ENCODE measurements at regions not wholly inside any gene's neighbourhood (a gene's known extent, or its start where the extent isn't known, plus 50 kb on each side); places are given as distances from the start of the nearest gene placed in this dataset.

- Mint-ChIP-seq H3K27ac (no peak overlapping the region), H3K4me1 (peaks cover 5 to 6% of the 10 kb centered on the region in 2 donors), H3K27me3 (ENCODE audit: low read depth in 2 of 2) (peaks cover 2 to 7% of the 10 kb centered on the region in 2 donors), H3K4me3 (no peak overlapping the region), H3K36me3 (no peaks in the 10 kb centered on the region), H3K9me3 (peaks cover 2 to 10% of the 10 kb centered on the region in 2 donors)
- H3K9me3 ChIP-seq (ENCODE audit: control insufficient read depth, insufficient read depth, low read length) = no peaks in the 10 kb centered on the region
- ATAC-seq (no peak), DNase-seq (no peak)
- H3K4me1 ChIP-seq (ENCODE audit: control insufficient read depth, insufficient read depth, low read length) = no peaks in the 10 kb centered on the region
- H3K36me3 ChIP-seq (ENCODE audit: control insufficient read depth, insufficient read depth, low read length) = no peaks in the 10 kb centered on the region
- H3K27me3 ChIP-seq (ENCODE audit: control insufficient read depth, insufficient read depth, low read length) = no peaks in the 10 kb centered on the region
- H3K4me3 ChIP-seq (ENCODE audit: low read length) = no peak overlapping the region
- intact Hi-C loops (cut with micrococcal nuclease) = no loop called here
- 77% methylated on average over 1 of the region's 2 CpGs for WGBS (ENCODE audit: insufficient coverage)
- TF ChIP-seq, protein P1, sequence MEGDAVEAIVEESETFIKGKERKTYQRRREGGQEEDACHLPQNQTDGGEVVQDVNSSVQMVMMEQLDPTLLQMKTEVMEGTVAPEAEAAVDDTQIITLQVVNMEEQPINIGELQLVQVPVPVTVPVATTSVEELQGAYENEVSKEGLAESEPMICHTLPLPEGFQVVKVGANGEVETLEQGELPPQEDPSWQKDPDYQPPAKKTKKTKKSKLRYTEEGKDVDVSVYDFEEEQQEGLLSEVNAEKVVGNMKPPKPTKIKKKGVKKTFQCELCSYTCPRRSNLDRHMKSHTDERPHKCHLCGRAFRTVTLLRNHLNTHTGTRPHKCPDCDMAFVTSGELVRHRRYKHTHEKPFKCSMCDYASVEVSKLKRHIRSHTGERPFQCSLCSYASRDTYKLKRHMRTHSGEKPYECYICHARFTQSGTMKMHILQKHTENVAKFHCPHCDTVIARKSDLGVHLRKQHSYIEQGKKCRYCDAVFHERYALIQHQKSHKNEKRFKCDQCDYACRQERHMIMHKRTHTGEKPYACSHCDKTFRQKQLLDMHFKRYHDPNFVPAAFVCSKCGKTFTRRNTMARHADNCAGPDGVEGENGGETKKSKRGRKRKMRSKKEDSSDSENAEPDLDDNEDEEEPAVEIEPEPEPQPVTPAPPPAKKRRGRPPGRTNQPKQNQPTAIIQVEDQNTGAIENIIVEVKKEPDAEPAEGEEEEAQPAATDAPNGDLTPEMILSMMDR (IDR thresholded peaks at IDR 0.05) = no peak
- H3K27ac ChIP-seq (ENCODE audit: low read length) = no peak overlapping the region
Measured at GRCh38 chr4:14110407-14110806, 482.9 kb upstream of the BOD1L1 start.

DNA sequence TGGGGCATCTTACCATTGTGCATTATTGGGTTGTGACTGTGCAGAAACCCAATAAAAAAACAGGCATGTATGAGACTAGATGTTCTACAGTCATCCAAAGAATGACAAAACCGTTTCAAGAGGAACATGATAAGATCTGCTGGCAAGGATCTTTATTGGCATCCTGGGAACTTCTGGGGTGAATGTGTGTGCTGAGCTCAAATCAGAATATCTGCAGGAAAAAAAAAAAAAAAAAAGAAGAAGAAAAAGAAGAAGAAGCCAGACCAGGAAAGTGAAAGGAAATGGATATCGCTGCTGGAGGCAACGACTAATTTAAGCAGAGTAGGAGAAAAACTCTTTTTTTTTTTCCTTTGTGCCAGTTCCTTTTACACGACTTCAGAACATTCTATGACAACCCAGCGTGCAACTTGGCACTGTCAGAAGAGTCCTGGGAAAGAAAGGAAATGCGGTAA lies 484.2 kb upstream of the BOD1L1 start:
- Histone ChIP-seq H3K27ac (ENCODE audit: low read length) (no peak overlapping the region), H3K4me3 (ENCODE audit: low read length) (no peak overlapping the region), H3K4me1 (ENCODE audit: control insufficient read depth, insufficient read depth, low read length) (no peaks in the 10 kb centered on the region), H3K9me3 (ENCODE audit: control insufficient read depth, insufficient read depth, low read length) (no peaks in the 10 kb centered on the region), H3K36me3 (ENCODE audit: control insufficient read depth, insufficient read depth, low read length) (no peaks in the 10 kb centered on the region), H3K27me3 (ENCODE audit: control insufficient read depth, insufficient read depth, low read length) (no peaks in the 10 kb centered on the region)
- H3K36me3 Mint-ChIP-seq = no peaks in the 10 kb centered on the region
- H3K27me3 Mint-ChIP-seq (ENCODE audit: low read depth in 2 of 2) = peaks cover 2 to 7% of the 10 kb centered on the region in 2 donors
- DNase-seq (no peak), ATAC-seq (no peak)
- peaks cover 5 to 6% of the 10 kb centered on the region in 2 donors for H3K4me1 Mint-ChIP-seq
- peaks cover 2 to 7% of the 10 kb centered on the region in 2 donors for H3K9me3 Mint-ChIP-seq
- TF ChIP-seq, protein P1 (IDR thresholded peaks at IDR 0.05) = no peak
- intact Hi-C loops (cut with micrococcal nuclease) = no loop called here
- no peak overlapping the region for H3K4me3 Mint-ChIP-seq
- WGBS (ENCODE audit: insufficient coverage) = 8% methylated on average over 5 of the region's 6 CpGs
- H3K27ac Mint-ChIP-seq = no peak overlapping the region

- H3K27me3 ChIP-seq (ENCODE audit: control insufficient read depth, insufficient read depth, low read length) = no peaks in the 10 kb centered on the region
- TF ChIP-seq, protein P1 (IDR thresholded peaks at IDR 0.05) = no peak
- Mint-ChIP-seq H3K4me3 (no peak overlapping the region), H3K27me3 (ENCODE audit: low read depth in 2 of 2) (peaks cover 2 to 7% of the 10 kb centered on the region in 2 donors), H3K4me1 (peaks cover 13 to 14% of the 10 kb centered on the region in 2 donors), H3K9me3 (peaks cover 2 to 7% of the 10 kb centered on the region in 2 donors), H3K36me3 (no peaks in the 10 kb centered on the region), H3K27ac (no peak overlapping the region)
- intact Hi-C loops (cut with micrococcal nuclease) = no loop called here
- ATAC-seq (no peak), DNase-seq (no peak)
- no peak overlapping the region for H3K4me3 ChIP-seq (ENCODE audit: low read length)
- H3K27ac ChIP-seq (ENCODE audit: low read length) = no peak overlapping the region
- no peaks in the 10 kb centered on the region for H3K9me3 ChIP-seq (ENCODE audit: control insufficient read depth, insufficient read depth, low read length)
- 88% methylated on average over 1 of the region's 1 CpG for WGBS (ENCODE audit: insufficient coverage)
- no peaks in the 10 kb centered on the region for H3K4me1 ChIP-seq (ENCODE audit: control insufficient read depth, insufficient read depth, low read length)
- H3K36me3 ChIP-seq (ENCODE audit: control insufficient read depth, insufficient read depth, low read length) = no peaks in the 10 kb centered on the region
Measured at GRCh38 chr4:14115106-14115505, 487.6 kb upstream of the BOD1L1 start.

DNA sequence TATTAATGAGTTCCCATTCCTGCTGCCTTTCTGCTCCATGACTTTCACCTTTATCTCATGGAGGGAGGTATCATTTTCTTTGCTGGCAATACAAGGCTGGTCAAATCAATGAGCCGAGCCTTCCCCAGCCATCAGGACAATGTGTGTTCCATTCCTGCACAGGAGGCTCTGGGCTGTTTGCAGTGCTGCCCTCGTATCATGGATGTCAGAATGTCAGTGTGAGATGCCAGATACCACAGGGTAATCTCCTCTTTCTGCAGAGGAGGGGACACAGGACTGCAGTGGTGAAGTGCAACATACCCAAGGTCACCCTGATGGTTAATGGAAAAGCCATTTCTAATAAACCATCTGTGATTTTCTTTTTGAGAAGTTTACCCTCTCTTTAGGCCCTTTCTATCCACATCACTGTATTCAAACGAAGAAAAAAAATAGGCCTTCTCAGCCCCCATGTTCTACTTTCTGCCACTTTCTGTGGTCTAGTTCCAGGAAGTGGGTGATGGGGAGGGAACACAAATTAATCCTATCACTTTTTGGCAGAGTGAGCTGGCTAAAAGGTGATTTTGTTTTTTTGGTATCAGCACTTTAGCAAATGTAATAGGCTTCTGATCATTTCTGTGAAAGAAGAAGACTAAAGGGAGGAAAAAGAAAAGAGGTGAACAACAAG lies 490.2 kb upstream of the BOD1L1 start:
- Histone ChIP-seq H3K27me3 (ENCODE audit: control insufficient read depth, insufficient read depth, low read length) (no peaks in the 10 kb centered on the region), H3K27ac (ENCODE audit: low read length) (no peak overlapping the region), H3K9me3 (ENCODE audit: control insufficient read depth, insufficient read depth, low read length) (no peaks in the 10 kb centered on the region), H3K4me3 (ENCODE audit: low read length) (no peak overlapping the region), H3K4me1 (ENCODE audit: control insufficient read depth, insufficient read depth, low read length) (no peaks in the 10 kb centered on the region), H3K36me3 (ENCODE audit: control insufficient read depth, insufficient read depth, low read length) (no peaks in the 10 kb centered on the region)
- 60% methylated on average over 2 of the region's 3 CpGs for WGBS (ENCODE audit: insufficient coverage)
- Mint-ChIP-seq H3K4me3 (no peak overlapping the region), H3K27me3 (ENCODE audit: low read depth in 2 of 2) (no peaks in the 10 kb centered on the region), H3K36me3 (no peaks in the 10 kb centered on the region), H3K9me3 (peaks cover 2 to 7% of the 10 kb centered on the region in 2 donors), H3K4me1 (peaks cover 7 to 9% of the 10 kb centered on the region in 2 donors), H3K27ac (no peak overlapping the region)
- DNase-seq (no peak), ATAC-seq (no peak)
- TF ChIP-seq, protein P1 (IDR thresholded peaks at IDR 0.05) = no peak
- intact Hi-C loops (cut with micrococcal nuclease) = no loop called here

Measured in natural killer cell (primary cell).